Body of pancreas (tissue), 4 donors: ENCODE measurements at regions not wholly inside any gene's neighbourhood (a gene's known extent, or its start where the extent isn't known, plus 50 kb on each side); places are given as distances from the start of the nearest gene placed in this dataset.

Experiments used
- POLR2A ChIP-seq, 3 donors: fragments of 450-650 bp; IDR thresholded peaks; one replicate each; pipeline ENCODE4 v1.6.1; 2016; ENCODE audit warnings: antibody characterized with exemption in 3 of 3, mild to moderate bottlenecking in 2 of 3
- TF ChIP-seq, protein P1 (sequence below), 7 experiments: fragments of 450-650 bp in 4 of 7; fragments of 200-600 bp in 3 of 7; sonication (generic) in 3 of 7; IDR thresholded peaks; one replicate each; pipeline ENCODE4 v1.5.1; 2016 to 2019; ENCODE audit warnings: antibody characterized with exemption in 7 of 7

DNA sequence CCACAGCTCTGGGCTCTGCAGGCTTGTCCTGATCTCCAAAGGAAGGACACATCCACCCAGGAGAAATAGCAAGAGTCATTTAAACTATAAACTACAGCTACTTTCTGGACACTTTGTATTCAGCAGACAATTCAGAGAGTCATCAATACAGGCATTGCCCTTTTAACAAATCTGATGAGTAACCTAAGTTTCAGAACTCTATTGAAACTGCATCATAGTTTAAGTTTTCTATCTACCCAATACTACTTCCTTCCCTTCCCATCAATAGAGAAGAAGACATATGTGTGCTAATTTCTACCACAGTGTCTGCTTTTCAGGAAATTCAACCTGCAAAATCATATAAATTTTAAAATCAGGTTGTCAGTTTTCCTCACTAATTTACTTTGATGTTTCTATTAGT lies 736.5 kb downstream of the IGSF11 start:
- TF ChIP-seq, protein P1, sequence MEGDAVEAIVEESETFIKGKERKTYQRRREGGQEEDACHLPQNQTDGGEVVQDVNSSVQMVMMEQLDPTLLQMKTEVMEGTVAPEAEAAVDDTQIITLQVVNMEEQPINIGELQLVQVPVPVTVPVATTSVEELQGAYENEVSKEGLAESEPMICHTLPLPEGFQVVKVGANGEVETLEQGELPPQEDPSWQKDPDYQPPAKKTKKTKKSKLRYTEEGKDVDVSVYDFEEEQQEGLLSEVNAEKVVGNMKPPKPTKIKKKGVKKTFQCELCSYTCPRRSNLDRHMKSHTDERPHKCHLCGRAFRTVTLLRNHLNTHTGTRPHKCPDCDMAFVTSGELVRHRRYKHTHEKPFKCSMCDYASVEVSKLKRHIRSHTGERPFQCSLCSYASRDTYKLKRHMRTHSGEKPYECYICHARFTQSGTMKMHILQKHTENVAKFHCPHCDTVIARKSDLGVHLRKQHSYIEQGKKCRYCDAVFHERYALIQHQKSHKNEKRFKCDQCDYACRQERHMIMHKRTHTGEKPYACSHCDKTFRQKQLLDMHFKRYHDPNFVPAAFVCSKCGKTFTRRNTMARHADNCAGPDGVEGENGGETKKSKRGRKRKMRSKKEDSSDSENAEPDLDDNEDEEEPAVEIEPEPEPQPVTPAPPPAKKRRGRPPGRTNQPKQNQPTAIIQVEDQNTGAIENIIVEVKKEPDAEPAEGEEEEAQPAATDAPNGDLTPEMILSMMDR (IDR thresholded peaks at IDR 0.05), result no peak
- TF ChIP-seq POLR2A (IDR thresholded peaks at IDR 0.05), result no peak
